ENCODE measurements at regions not wholly inside any gene's neighbourhood (a gene's known extent, or its start where the extent isn't known, plus 50 kb on each side); places are given as distances from the start of the nearest gene placed in this dataset.

DNA sequence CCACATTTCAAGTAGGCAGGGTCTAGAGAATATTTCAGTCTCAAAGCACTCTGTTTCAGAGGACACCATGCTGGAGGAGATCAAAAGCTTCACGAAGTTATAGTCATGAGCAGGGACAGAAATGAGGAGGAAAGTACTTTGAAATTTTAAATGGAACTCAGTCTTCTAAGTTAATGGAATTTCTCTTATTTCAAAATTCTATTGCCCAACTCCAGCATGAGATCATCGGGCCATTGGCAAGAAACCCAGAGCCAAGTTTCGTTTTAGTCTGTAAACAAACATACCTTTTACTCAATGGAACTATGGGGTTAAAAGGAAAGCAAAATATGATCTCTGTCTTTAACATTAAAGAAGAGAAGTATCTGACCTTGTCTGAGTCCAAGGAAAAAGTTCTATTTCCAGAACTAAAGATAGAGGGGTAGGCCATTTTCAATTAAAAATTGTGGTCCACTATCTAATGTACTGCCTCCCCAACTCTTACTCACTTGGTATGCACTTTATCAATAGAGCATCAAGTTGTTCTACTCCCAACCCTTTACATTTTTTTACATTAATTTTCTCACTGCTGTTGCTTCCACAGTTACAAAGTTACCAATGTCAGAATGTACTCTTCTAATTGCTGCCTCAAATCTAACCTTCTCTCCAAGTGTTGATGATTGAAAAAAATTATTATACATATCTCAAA is 235.3 kb upstream of the NRSN1 start:
- ChIA-PET POLR2A (no interaction called here), CTCF (no interaction called here)

DNA sequence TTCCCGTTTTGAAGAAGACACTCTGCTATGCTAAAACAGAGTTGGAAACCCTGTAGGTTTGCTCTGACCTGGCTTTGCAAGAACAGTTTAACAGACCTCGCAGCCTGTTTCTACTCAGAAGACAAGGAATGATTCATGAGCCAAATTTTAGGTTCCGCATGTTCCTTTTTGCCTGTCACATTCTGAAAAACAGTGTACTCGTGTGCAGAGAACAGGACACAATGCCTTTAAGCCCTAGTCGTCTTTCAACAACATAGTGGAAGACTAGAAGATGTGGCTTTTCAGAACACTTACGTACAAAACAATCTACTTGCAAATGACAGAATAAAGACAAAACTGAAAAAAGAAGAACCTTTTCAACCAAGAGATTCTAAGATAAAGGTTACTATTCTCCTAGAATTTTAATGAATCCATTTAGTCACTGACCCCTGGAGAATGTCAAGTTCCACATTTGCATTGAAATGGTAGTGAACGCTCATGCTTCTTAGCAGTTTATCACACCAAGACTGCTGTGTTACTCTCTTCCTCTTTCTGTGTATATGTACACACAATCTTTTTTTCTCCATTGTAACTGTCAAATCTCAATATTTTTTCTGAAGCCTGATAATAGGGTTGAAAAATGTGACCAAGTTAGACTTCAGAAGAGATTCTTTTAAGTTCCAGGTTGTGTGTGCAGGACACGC is 220.7 kb upstream of the NRSN1 start:
- CTCF ChIA-PET: no interaction called here
- POLR2A ChIA-PET: no interaction called here

DNA sequence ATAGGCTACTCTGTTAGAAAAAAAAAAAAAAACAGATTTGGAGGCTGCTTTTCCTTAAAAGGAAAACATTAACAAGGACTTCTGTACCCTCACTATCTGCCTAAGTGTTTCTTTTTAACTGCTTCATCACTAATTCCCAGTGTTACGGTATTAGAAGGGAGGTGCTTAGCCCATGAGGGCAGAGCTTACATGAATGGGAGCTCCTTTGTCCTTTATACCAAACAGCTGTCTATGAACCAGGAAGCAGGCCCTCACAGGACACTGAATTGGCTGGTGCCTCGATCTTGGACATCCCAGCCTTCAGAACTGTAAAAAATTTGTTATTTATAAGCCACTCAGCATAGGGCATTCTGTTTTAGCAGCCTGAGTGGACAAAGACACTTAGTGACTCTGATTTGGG is 215.6 kb upstream of the NRSN1 start:
- POLR2A ChIA-PET: no interaction called here
- CTCF ChIA-PET: no interaction called here

GRCh38 chr6:23927935-23928334 is 198.1 kb upstream of the NRSN1 start:
- CTCF ChIA-PET: no interaction called here
- POLR2A ChIA-PET: no interaction called here

- ChIA-PET POLR2A (no interaction called here), CTCF (no interaction called here)
Observed at GRCh38 chr6:23929201-23929600, 196.8 kb upstream of the NRSN1 start.

GRCh38 chr6:23940466-23940865 is 185.5 kb upstream of the NRSN1 start:
- CTCF ChIA-PET: no interaction called here
- POLR2A ChIA-PET: no interaction called here

- ChIA-PET POLR2A (no interaction called here), CTCF (no interaction called here)
Observed at GRCh38 chr6:23951691-23952090, 174.3 kb upstream of the NRSN1 start.

- CTCF ChIA-PET: no interaction called here
- POLR2A ChIA-PET: no interaction called here
Observed at GRCh38 chr6:23952245-23952644, 173.8 kb upstream of the NRSN1 start.

- CTCF ChIA-PET: no interaction called here
- POLR2A ChIA-PET: no interaction called here
Observed at GRCh38 chr6:23953976-23954375, 172.0 kb upstream of the NRSN1 start.

GRCh38 chr6:23957017-23957416 is 169.0 kb upstream of the NRSN1 start:
- POLR2A ChIA-PET: no interaction called here
- CTCF ChIA-PET: no interaction called here

GRCh38 chr6:23964865-23965264 is 161.2 kb upstream of the NRSN1 start:
- CTCF ChIA-PET: no interaction called here
- POLR2A ChIA-PET: no interaction called here

DNA sequence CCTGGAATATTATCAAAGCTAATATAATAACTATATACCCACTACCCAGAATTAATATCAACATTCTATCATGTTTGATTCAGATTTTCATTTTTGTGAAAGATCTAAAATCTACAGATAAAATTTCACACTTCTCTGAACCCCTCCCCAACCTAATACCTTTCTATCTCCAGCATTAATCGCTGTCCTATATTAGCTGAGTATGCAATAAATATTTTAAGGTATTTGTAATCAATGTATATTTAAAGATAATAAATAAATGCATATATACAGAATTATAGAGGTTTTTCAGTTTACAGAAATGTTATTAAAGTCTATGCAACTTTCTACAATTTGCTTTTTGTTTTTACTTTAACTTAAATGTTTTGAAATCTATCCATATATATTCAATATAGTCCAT is 156.7 kb upstream of the NRSN1 start:
- CTCF ChIA-PET: no interaction called here
- POLR2A ChIA-PET: no interaction called here

DNA sequence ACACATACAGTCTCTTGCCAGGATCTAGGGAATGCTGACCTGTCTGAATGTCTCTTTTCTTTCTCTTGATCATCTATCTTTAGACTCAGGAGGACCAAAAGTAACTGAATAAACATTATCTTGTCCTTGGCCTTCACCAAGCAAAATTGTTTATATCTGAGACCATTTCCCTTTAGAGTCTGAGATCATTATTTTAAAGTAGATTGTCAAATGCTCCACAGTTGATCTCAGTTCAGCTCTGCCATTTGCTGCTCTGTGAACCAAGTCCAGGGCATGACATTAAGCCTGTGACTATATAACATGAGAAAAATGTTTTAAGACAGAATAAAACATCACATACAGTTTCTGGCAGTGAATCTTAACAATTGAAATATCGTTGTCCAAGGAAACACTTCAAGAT is 148.3 kb upstream of the NRSN1 start:
- POLR2A ChIA-PET: no interaction called here
- CTCF ChIA-PET: no interaction called here

GRCh38 chr6:23980965-23981364 is 145.1 kb upstream of the NRSN1 start:
- ChIA-PET POLR2A (no interaction called here), CTCF (no interaction called here)

- POLR2A ChIA-PET: no interaction called here
- CTCF ChIA-PET: no interaction called here
Observed at GRCh38 chr6:23981923-23982322, 144.1 kb upstream of the NRSN1 start.

- ChIA-PET POLR2A (no interaction called here), CTCF (no interaction called here)
Observed at GRCh38 chr6:23983735-23984134, 142.3 kb upstream of the NRSN1 start.

- CTCF ChIA-PET: no interaction called here
- POLR2A ChIA-PET: no interaction called here
Observed at GRCh38 chr6:23985015-23985414, 141.0 kb upstream of the NRSN1 start.

DNA sequence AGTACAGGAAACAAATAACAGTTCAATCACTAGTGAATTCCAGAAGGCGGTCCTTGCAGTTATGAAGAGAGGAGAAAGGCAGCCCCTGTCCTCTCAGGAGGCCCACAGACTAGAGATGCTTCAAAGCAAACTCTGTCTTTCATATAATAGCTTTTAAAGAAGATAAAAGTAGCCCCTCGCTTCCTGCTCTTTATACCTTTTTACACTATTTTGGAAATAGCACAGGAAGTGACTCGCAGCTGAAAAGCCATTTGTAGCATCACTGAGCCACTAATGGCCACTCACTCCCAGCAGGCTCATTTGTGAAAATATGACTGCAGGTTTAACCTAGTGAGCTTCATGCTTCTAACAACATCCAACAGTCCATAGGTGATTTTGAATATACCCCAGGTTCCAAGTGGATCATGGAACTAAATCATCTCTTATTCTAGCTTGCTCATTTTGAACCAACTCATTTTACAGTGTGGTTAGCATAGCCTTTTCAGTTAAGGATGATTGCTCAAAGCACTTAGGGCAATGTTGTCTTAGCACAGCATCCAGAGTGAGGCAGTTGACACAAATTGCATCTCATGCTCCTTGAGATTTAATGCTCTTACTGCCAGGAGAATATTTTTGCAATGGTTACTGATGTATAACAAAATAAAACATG is 136.0 kb upstream of the NRSN1 start:
- ChIA-PET POLR2A (no interaction called here), CTCF (no interaction called here)

GRCh38 chr6:23994013-23994412 is 132.0 kb upstream of the NRSN1 start:
- POLR2A ChIA-PET: no interaction called here
- CTCF ChIA-PET: no interaction called here

GRCh38 chr6:24004062-24004461 is 122.0 kb upstream of the NRSN1 start:
- CTCF ChIA-PET: no interaction called here
- POLR2A ChIA-PET: no interaction called here

DNA sequence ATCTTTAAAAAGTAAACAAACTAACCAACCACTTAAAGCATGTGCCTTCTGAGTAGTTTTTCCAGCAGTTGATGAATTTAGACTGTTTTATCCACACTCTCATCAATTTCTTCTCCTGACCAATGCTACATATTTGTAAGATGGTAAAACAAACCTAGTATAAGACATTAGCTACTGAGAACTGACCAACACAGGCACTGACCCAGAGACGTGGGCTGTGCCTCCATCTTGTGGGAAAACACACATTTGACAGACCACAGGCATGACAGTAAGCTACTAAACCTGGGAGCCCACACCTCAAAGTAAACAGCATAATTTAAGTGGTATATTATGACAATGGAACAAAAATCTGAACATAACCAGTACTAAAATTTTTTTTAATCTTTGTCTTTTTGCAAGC is 121.4 kb upstream of the NRSN1 start:
- CTCF ChIA-PET: no interaction called here
- POLR2A ChIA-PET: no interaction called here

GRCh38 chr6:24006254-24006653 is 119.8 kb upstream of the NRSN1 start:
- ChIA-PET CTCF (no interaction called here), POLR2A (no interaction called here)

Measured in activated CD8-positive, alpha-beta memory T cell treated with anti-CD3 and anti-CD28 coated beads for 36 hours (primary cell).